Upper lobe of left lung (tissue), 6 donors: ENCODE measurements at regions not wholly inside any gene's neighbourhood (a gene's known extent, or its start where the extent isn't known, plus 50 kb on each side); places are given as distances from the start of the nearest gene placed in this dataset.

ENCODE experiments used
- ATAC-seq, 2 donors: fragments of 200-7000 bp; cut with Tn5 transposase; one replicate each; pipeline ENCODE4 v1.9.1; 2022; ENCODE audit warnings: mild to moderate bottlenecking in 2 of 2, moderate library complexity in 2 of 2; ENCODE audit not compliant: low FRiP score in 2 of 2
- DNase-seq, 2 donors: peaks; one replicate each; pipeline ENCODE4 v3.0.0-alpha.2; 2019 to 2020
- H3K27ac ChIP-seq, 4 donors: fragments of 200-600 bp; sonication (generic); one replicate each; pipeline ENCODE4 v1.5.1; 2016 to 2019
- H3K27me3 ChIP-seq, 4 donors: fragments of 200-600 bp; sonication (generic); one replicate each; pipeline ENCODE4 v1.5.1; 2017 to 2019
- H3K36me3 ChIP-seq, 4 donors: fragments of 200-600 bp; sonication (generic); one replicate each; pipeline ENCODE4 v1.5.1; 2016 to 2019
- H3K4me1 ChIP-seq, 4 donors: fragments of 200-600 bp; sonication (generic); one replicate each; pipeline ENCODE4 v1.5.1; 2018 to 2019
- H3K4me3 ChIP-seq, 4 donors: fragments of 200-600 bp; sonication (generic); one replicate each; pipeline ENCODE4 v1.5.1; 2017 to 2019; ENCODE audit warnings: mild to moderate bottlenecking in 2 of 4, moderate library complexity in 1 of 4
- H3K9me3 ChIP-seq, 4 donors: fragments of 200-600 bp; sonication (generic); one replicate each; pipeline ENCODE4 v1.5.1; 2018 to 2019
- CTCF ChIP-seq, 6 experiments: fragments of 450-650 bp in 4 of 6; fragments of 200-600 bp in 2 of 6; sonication (generic) in 2 of 6; IDR thresholded peaks; one replicate each; pipeline ENCODE4 v1.5.1; 2016 to 2019; ENCODE audit warnings: antibody characterized with exemption in 6 of 6
- EP300 ChIP-seq, 4 donors: sonication (generic); formaldehyde crosslinking; IDR thresholded peaks; one replicate each; pipeline ENCODE4 v1.5.1; 2017; ENCODE audit warnings: antibody characterized with exemption in 4 of 4, control low read depth in 2 of 4
- POLR2A ChIP-seq, 4 donors: fragments of 450-650 bp; IDR thresholded peaks; one replicate each; pipeline ENCODE4 v1.5.1; 2016 to 2017; ENCODE audit warnings: antibody characterized with exemption in 4 of 4, mild to moderate bottlenecking in 2 of 4
- POLR2AphosphoS5 ChIP-seq, 2 donors: sonication (generic); formaldehyde crosslinking; IDR thresholded peaks; one replicate each; pipeline ENCODE4 v1.5.1; 2017; ENCODE audit warnings: antibody characterized with exemption in 2 of 2
- WGBS, 2 donors: methylation state at CpG; one replicate each; pipeline ENCODE4 v1.1.5; 2017 to 2018; 5-methylcytosine and 5-hydroxymethylcytosine counted together
- donor health status: DM: no; HTN: no; CAD: no; lungs with moderate emphysema.
- donor health status: DM: no; HTN: yes; CAD: no; lungs with severe emphysema.

GRCh38 chr17:79524213-79525187, 86.4 kb downstream of the RBFOX3 start:
- TF ChIP-seq POLR2A (IDR thresholded peaks at IDR 0.05) (no peak), EP300 (IDR thresholded peaks at IDR 0.05) (no peak), POLR2AphosphoS5 (IDR thresholded peaks at IDR 0.05) (no peak), CTCF (IDR thresholded peaks at IDR 0.05) (no peak)
- H3K4me1 ChIP-seq: no peaks in the 10 kb centered on the region

GRCh38 chr17:79522414-79522813, 88.4 kb downstream of the RBFOX3 start:
- WGBS, 2 donors: 76 to 95% methylated on average over 6 of the region's 6 CpGs
- DNase-seq (no peak), ATAC-seq (no peak)
- Histone ChIP-seq H3K27ac (no peak overlapping the region), H3K27me3 (no peaks in the 10 kb centered on the region), H3K4me3 (no peak overlapping the region), H3K9me3 (no peaks in the 10 kb centered on the region), H3K4me1 (no peaks in the 10 kb centered on the region), H3K36me3 (no peaks in the 10 kb centered on the region)
- TF ChIP-seq EP300 (IDR thresholded peaks at IDR 0.05) (no peak), POLR2AphosphoS5 (IDR thresholded peaks at IDR 0.05) (no peak), POLR2A (IDR thresholded peaks at IDR 0.05) (no peak), CTCF (IDR thresholded peaks at IDR 0.05) (no peak)

More at GRCh38 chr17:79524213-79525187, 86.4 kb downstream of the RBFOX3 start:
- ATAC-seq (no peak), DNase-seq (no peak)
- Histone ChIP-seq H3K27me3 (no peaks in the 10 kb centered on the region), H3K4me3 (no peak overlapping the region), H3K36me3 (no peaks in the 10 kb centered on the region), H3K27ac (no peak overlapping the region), H3K9me3 (no peaks in the 10 kb centered on the region)
- WGBS, 2 donors: 27 to 61% methylated on average over 3 to 19 of the region's 19 CpGs

- Histone ChIP-seq H3K27me3 (no peaks in the 10 kb centered on the region), H3K36me3 (no peaks in the 10 kb centered on the region), H3K27ac (no peak overlapping the region), H3K4me3 (no peak overlapping the region), H3K4me1 (no peaks in the 10 kb centered on the region), H3K9me3 (no peaks in the 10 kb centered on the region)
- no peak for TF ChIP-seq EP300 (IDR thresholded peaks at IDR 0.05)
- TF ChIP-seq CTCF (IDR thresholded peaks at IDR 0.05): no peak
- no peak for TF ChIP-seq POLR2A (IDR thresholded peaks at IDR 0.05)
- TF ChIP-seq POLR2AphosphoS5 (IDR thresholded peaks at IDR 0.05): no peak
- ATAC-seq (no peak), DNase-seq (no peak)
- 88 to 90% methylated on average over 4 of the region's 4 CpGs for WGBS, 2 donors
These were observed 89.6 kb downstream of the RBFOX3 start for GRCh38 chr17:79521225-79521624.

GRCh38 chr17:79520167-79521165, 90.4 kb downstream of the RBFOX3 start:
- Histone ChIP-seq H3K27ac (no peak overlapping the region), H3K27me3 (no peaks in the 10 kb centered on the region), H3K9me3 (no peaks in the 10 kb centered on the region), H3K4me3 (no peak overlapping the region), H3K36me3 (no peaks in the 10 kb centered on the region), H3K4me1 (no peaks in the 10 kb centered on the region)
- DNase-seq (peak in 1 of 2 donors; percentile 79), ATAC-seq (no peak)
- 78 to 81% methylated on average over 16 to 37 of the region's 39 CpGs for WGBS, 2 donors
- TF ChIP-seq CTCF (IDR thresholded peaks at IDR 0.05): no peak
- no peak for TF ChIP-seq POLR2A (IDR thresholded peaks at IDR 0.05)
- no peak for TF ChIP-seq POLR2AphosphoS5 (IDR thresholded peaks at IDR 0.05)
- no peak for TF ChIP-seq EP300 (IDR thresholded peaks at IDR 0.05)
